ENCODE measurements at regions not wholly inside any gene's neighbourhood (a gene's known extent, or its start where the extent isn't known, plus 50 kb on each side); places are given as distances from the start of the nearest gene placed in this dataset.

DNA sequence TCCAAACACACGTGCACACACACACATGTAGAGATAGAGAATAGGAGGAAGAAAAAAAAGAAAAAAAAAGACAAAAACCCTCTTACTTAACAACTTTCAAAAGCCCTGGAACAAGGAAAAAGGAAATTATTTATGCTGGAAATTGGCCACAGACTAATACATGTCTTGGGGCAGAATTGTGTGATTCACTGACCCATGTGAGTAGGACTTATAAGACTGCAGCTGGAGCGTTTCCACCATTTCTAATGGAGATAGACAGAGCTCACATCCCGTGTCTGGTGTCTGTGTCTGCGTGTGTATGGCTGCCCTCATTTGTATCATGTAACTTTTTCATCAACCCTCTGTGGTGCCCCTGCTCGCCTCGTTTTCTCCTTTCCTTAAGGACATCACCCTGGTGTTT lies 99.8 kb upstream of the PDE10A start:
- TF ChIP-seq, protein P1, sequence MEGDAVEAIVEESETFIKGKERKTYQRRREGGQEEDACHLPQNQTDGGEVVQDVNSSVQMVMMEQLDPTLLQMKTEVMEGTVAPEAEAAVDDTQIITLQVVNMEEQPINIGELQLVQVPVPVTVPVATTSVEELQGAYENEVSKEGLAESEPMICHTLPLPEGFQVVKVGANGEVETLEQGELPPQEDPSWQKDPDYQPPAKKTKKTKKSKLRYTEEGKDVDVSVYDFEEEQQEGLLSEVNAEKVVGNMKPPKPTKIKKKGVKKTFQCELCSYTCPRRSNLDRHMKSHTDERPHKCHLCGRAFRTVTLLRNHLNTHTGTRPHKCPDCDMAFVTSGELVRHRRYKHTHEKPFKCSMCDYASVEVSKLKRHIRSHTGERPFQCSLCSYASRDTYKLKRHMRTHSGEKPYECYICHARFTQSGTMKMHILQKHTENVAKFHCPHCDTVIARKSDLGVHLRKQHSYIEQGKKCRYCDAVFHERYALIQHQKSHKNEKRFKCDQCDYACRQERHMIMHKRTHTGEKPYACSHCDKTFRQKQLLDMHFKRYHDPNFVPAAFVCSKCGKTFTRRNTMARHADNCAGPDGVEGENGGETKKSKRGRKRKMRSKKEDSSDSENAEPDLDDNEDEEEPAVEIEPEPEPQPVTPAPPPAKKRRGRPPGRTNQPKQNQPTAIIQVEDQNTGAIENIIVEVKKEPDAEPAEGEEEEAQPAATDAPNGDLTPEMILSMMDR (conservative IDR thresholded peaks at IDR 0.05), result no peak
- no peak for TF ChIP-seq ZFX (IDR thresholded peaks at IDR 0.05)
